Activated T-cell treated with anti-CD3 and anti-CD28 coated beads for 4 hours (primary cell): ENCODE measurements at regions not wholly inside any gene's neighbourhood (a gene's known extent, or its start where the extent isn't known, plus 50 kb on each side); places are given as distances from the start of the nearest gene placed in this dataset.
"Not testable (repeated sequence)": the region's sequence is repeated elsewhere in the genome, so short reads cannot be mapped to it uniquely, and the experiment has no call there.

Experiments
- DNase-seq: peaks from one replicate; pipeline ENCODE4 v3.0.0-alpha.2; 2020

DNA sequence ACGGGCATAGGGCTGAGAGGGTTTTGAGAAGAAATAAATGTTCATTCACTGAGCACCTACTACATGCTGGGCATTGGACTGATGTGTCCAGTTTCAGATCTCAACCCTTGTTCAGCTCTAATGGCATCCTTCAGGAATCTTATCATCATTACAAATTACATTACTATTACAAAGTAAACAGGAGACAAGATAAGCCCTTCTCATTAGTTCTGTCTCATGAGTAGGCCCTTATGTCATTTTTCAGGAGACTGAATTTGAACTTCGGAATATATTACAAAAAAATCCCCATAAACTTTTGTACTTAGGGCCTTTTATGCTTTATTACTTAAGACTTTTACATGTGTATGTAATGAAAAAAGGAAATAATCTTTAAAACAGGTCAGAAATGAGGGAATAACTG, 289.7 kb downstream of the BAMBI start:
- DNase-seq, result no peak

DNA sequence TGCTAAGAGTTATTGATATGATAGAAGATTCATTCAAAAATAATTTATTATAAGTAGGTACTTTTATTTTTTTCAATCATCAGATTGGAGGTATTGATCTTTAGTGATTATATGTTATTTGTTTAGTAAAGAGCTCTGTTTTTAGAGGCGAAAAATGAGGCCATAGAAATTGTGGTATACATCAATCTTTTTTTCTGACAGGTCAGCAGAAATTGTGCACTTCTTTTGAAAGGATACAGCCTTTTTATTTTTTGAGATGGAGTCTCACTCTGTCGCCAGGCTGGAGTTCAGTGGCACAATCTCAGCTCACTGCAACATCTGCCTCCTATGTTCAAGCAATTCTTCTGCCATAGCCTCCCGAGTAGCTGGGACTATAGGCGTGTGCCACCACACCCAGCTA, 292.1 kb downstream of the BAMBI start:
- DNase-seq, result no peak

DNA sequence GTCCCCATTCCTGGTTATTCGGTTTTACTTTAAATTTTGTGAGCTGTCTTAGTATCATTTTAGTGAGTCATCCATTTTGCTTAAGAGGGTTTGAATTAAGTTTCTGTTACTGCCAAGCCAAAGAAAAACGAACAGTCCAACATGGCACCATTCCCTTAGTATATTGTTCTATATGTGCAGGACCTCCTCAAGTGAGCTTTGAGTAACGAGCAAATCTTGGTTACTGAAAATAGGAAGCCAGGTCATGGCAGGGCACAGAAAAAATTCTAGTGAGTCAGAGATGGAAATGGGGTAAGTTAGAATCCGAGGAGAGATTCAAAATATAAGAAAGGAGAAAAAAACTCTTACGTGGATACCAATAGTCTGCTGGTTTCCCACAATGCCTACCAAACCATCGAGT, 292.9 kb downstream of the BAMBI start:
- no peak for DNase-seq

DNA sequence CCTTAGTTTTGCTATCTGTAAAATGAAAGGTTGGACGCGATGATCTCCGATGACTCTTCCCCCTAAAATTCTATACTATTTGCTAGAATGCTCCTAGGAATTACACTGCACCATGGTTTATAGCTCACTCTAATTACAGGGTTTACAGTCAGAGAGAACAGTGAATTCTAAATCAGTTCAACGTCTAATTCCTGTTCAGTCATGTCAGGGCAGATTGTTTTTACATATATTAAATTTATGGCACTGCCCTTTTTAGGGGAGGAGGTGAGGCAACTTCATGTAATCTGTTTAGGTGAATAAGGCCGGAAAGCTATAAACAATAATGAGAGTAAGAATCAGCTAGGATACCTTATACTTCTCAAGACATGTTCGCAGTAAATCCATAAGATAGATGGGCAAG, 293.9 kb downstream of the BAMBI start:
- DNase-seq, result no peak

DNA sequence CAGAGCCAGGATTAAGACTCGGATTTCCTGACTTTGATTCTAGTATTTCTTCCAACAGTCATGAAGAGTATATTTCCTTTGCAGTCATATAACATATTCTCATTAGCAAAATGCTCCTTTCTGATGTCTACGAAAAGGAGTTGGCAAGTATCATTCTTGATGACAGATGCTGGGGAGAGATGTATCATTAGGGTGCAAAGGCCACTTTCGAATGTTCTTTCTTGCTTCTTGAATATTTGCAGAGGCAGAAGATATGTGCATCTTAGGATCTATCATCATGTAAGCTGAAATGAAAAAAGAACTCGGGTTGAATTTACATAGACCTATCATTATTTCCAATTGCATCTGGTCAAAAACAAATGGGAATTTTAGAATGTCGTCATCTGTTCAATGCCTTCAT, 294.4 kb downstream of the BAMBI start:
- DNase-seq, result no peak

DNA sequence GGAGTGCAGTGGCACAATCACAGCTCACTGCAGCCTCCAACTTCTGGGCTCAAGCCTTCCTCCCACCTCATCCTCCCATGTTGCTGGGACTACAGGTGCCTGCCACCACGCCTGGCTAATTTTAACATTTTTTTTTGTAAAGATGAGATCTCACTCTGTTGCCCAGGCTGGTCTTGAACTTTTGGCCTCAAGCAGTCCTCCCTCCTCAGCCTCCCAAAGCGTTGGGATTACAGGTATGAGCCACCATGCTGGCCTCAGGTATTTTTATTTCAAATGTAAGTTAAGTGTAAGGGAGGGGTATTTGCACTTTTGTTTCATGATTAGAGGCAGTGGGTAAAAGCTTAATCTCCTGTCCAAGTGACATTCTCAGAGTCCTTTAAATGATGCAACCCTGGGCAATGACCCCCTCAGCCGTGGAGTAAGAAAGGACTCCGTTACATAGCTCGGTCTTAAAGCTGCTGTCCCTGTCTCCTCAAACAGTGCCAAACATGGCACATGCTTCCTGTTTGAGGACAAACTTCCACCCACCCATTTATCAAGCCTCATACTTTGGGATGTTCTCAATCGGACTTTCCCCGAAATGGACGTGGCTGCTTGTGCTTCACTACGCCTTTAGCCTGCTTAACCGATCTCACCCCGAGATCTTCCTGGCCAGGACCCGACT, 296.1 kb downstream of the BAMBI start:
- no peak for DNase-seq

DNA sequence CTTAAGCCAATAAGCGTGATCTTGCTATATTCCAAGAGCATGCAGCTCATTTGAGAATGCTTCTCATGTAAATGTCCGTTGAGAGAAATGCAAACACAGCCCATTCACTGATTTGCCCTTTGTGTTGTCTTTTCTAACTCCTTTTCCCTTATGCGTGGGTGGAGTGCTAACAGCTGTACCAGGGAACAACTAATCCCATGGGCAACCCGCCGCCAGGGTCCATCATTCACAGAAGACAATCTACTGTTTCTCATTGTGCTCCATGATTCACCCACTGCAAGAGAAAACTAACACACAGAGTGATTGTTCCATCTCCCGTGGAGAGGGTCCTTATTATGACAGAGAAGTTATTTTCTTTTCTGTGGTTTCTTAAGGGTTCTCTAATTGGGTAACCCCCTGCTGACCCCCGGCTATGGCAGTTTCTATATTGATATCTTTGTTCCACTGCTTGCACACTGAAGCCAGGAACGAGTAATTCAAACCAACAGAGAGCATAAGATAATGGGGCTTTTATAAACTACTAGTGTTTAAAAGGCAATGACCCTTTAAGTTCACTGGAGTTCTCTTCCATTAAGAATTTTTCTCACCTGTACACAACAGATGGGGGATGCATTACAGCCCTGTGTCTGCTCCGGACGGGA, 298.7 kb downstream of the BAMBI start:
- no peak for DNase-seq

DNA sequence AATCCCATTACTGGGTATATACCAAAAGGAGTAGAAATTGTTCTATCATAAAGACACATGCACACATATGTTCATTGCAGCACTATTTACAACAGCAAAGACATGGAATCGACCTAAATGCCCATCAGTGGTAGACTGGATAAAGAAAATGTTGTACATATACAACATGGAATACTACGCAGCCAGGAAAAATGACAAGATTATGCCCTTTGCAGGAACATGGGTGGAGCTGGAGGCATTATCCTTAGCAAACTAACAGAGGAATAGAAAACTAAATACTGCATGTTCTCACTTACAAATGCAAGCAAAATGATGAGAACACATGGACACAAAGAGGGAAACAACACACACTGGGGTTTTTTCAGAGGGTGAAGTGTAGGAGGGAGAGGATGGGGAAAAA, 300.2 kb downstream of the BAMBI start:
- no peak for DNase-seq

DNA sequence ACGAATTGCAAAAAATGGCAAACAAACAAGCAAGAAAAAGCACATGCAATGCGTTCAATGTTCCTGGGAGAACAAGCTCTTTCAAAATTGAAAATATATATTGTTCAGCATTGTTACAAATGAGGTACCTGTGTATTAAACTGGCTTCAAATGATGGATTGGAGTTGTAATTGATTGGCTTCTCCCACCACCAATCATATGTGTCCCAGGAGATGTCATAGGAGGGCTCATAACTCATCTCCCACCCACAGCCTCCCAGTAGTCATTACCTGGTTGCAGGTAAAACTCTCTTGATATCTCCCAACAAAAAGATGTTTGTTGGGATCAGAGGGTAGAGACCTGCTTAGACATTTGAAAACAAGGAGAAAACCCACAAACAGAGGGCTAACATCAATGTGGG, 302.9 kb downstream of the BAMBI start:
- no peak for DNase-seq

DNA sequence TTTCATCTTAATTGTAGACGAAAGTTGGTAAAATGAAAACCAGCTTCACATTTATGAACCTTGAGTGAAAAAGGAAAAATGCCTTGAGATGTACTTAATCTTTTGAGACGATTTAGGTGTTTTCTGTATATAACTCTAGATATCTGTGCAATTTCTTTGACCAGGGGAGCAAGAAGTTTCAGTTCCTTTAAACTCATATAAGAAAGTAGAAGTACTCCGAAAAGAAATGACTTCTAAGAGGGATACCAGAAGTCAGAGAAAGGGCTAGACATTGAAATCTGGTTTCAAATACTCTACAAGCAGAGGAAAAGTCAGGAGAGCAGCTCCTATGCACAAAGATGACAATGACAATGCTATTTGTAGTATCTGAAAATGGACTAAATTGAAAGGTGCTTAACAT, 303.7 kb downstream of the BAMBI start:
- no peak for DNase-seq

DNA sequence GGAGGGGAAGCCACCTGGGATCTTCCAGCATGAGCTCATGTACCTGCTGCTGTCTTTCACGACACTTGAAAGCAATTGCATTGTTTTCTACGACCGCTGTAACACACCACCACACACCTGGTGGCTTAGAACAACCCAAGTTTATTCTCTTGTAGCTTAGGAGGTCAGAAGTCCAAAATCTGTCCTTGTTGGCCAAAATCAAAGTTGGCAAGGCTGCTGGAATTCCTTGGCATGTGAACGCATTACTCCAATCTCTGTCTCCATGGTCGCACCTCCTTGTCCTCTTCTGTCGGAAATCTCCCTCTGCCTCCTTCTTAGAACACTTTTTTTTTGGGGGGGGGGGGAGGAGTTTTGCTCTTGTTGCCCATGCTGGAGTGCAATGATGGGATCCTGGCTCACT, 305.7 kb downstream of the BAMBI start:
- no peak for DNase-seq

DNA sequence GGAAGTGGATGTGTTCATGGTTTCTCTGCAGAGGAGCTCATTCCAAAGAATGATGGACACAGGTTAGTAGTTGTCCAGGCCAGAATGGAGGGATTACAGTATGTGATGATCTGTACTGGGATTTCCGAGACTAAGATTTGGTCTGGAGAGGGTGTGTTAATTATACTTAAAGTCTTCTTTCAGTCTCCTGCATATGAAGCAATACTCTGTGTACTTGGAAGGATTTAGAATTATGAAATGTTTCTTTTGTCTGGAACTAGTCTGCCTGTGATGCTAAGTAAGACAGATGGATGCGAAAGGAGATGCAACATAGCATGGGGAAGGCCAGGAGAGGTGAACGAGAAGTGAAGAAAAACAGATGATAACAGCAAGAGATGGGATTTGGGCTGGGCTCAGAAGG, 305.1 kb upstream of the LYZL1 start:
- DNase-seq, result no peak

DNA sequence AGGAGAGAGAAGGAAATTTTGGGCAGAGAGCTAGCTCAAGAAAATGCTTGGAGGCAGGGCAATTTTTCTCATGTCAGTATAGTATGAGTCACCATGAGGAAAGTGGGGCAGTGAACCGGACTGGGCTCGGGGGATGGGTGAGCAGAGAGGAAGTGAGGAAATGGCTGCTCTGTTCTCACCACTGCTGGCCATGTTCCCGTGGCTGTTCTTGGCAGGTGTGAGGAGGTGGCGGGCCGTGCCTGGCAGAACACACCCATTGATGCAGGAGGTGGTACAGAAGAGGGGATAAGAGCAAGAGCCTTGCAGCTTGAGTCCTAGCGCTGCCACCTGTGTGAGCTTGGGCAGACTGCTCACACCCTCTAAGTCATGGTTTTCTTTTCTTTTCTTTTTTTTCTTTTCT, 304.4 kb upstream of the LYZL1 start:
- DNase-seq, result no peak

DNA sequence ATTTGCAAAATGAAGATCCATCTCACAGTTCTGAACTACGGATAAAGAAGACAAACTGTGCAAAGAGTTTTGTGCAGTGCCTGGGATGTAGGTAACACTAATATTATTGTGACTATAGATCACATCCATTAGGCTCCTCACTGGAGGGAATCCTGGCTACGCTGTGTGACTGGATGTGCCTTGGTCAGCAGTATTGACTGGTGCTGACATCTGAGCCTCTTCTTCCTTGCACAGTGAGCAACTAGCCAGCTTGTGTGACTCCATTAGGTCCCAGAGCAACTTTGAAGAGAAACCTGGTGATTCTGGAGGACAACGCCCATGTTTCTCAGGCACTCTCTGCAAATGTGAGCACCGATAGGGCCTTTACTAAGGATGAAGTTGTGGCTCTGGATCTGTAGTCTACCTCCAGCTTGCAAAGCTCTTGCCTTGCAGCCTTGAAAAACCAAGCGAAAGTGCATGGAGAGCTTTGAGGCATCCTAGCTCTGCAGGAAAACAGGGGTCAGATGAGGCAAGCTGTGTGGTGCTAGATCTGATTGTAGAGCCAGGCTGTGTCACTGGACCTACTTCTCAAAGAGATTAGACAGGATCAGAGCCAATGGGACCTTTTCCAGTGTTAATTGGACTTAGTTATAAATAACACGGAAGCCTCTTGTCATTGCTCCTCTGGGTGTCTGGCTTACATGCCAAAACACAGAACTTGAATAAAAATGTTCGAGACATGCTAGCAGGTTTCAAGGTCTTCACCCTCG, 303.6 kb upstream of the LYZL1 start:
- DNase-seq, result no peak

DNA sequence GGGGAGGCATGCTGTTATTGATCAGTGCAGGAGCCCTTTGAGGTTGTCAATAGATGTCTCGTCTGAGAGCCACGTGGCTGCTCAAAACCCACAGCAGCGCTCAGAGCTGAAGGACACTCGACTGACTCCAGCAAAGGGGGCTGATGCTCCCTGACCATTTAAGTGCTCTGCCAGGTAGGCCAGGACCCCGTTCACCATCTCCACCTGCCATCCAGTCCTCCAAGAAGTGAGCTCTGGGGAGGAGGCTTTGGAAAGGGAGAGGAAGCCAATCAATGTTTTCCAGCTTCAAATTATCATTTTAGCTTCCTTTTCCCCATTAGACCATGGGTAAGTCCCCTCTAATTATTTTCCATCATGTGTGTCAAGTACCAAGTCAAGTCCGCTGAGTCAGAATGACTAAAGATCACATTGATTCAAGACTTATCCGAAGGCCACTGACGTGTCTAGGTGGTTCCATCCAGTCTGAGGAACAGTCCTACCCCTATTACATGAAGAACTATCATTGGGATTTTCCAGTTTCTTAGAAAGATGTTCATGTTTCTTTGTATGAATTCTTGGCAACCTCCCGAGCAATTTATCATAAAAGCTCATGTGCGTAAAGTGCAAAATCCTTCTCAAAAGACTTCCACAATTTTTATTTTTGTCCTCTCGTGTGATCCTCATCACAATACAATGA, 302.6 kb upstream of the LYZL1 start:
- no peak for DNase-seq

DNA sequence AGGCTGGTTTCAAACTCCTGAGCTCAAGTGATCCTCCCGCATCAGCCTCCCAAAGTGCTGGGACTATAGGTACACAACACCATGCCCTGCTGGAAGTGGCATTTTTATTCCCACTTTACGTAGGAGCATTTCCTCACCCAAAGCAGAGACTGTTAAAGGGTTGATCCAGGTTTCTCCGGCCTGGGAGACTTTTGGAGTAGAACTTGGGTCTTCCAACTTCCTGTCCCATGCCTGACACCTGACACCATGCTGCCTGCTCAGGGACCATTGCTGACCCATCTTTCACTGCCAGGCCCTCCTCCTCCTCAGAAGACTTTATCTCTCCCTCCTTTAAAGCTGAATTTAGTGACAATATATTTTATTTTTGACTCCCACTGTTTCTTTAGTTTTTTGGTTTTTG, 302.0 kb upstream of the LYZL1 start:
- DNase-seq, result no peak

DNA sequence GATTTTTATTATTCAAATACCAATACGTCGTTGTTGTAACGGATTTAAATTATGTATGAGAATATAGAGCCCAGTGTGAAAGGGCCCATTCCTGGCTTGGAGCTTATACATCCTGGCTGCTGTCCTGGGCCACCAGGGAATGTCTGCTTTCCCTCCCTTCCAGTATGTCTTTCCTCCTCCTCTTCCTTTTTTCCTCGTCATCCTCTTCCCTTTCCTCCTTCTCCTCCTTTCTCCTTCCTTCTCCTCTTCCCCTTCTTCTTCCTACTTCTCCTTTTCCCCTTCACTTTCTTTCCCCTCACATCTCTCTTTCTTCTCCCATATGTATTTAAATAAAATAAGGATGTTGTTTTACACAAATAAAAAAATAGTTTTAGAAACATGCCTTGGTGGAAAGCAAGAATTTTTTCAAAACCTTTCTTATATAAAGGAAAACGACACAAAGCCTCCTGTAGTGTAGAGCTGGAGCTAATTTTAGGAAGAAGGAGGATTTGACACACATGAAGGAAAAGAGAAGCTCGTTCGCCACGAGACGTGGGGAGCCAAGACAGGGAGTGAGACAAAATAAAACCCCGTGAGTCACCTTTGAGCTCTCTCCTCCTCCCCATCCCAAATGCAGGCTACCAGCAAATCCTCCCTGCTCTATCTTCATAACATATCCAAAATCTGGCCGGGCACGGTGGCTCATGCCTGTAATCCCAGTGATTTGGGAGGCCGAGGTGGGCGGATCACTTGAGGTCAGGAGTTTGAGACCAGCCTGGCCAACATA, 301.1 kb upstream of the LYZL1 start:
- DNase-seq, result no peak

DNA sequence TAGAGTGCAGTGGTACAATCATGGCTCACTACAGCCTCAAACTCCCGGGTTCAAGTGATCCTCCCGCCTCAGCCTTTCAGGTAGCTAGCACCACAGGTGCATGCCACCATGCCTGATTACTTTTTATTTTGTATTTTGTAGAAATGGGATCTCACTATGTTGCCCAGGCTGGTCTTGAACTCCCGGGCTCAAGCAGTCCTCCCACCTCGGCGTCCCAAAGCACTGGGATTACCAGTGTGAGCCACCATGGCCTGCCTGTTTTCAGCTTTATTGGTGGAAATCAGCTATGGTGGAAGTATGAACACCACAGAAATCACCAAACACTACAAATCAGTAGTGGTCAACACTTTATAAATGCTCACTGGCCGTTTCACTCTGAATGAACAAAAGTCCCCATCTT, 299.9 kb upstream of the LYZL1 start:
- DNase-seq, result no peak

DNA sequence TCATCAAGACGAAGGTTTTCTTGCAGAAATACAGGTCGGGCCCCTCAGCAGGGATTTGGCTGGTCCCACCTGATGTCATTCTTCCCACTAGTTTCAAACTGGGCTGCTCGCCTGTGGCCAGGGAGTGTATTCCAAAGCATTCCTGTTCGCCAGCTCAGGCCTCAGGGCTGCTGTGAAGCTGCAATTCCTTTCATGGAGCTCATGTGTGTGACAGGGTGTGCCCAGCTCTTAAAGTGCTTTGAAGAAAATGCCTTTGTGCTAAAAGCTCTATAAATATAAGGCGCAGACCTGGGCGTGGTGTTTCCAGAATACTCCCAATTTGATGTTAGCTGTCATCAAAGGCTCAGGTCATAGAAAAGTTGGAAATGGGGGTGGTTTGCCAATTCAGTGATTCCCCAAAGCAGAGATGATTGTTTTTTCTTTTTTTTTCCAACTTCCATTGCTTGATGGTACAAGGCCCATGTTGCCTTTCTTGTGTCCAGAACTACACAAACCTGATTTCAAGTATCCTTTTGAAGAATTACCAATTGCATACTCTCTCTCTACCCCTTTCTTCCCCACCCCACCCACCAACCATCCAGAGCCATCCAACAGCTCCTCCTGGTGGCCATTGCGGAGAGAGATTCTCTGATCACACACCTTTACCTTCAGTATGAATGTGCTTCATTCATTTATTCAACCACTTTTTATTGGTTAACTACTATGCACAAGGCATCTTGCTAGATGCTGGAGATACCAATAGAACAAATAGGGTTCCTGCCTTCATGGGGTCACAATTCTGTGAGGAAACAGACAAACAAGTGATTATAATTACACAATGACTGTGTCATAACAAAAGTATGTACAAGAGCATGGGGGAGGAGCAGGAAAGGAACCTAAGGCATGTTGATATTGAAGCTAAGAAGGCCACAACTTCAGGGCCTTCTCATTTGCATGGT, 297.3 kb upstream of the LYZL1 start:
- DNase-seq, result peak; percentile 18

DNA sequence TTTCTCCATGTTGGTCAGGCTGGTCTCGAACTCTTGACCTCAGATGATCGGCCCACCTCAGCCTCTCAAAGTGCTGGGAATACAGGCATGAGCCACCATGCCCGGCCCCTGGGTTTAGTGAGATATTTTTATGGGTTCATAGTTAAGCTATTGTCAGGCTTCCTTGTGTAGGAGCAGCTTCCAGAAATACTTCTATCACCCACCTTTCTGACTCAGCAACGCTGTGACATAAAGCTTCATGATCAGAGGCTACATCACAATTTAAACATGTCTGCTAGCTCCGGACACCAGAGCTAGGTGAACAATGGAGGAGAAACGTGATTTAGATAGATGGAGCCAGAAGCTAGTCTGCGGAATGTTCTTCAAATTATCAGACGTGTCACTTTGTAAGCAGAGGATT, 295.8 kb upstream of the LYZL1 start:
- DNase-seq, result no peak

DNA sequence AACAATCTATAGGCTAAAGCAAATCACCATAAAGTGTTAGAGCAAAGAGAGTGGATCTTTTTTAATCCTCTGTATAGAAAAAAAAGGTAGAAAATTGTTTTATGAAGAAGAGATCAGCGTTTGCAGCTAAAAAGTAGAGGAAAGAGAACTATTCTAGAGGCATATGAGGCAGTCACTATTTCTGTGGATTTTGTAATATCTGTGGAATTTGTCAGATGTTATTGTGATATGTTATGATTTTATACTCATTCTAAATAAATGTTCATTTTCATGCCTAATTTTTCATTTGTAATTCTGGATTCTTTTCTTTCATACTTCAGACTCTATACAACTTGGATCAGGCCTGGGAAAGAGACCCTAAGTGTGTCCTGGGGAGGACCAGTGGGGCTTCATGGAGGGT, 295.0 kb upstream of the LYZL1 start:
- no peak for DNase-seq

DNA sequence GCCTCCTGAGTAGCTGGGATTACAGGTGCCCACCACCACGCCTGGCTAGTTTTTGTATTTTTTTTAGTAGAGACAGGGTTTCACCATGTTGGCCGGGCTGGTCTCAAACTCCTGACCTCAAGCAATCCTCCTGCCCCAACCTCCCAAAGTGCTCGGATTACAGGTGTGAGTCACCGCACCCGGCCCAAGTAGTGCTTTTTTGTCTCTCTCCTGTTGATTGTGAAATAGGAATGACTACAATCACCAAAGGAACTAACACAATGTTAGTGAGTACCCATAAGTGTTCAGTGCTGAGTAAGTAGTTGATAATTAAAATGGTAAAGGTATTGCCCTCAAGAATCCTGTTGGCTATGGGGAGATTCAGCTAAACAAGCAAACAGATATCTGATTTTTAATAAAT, 294.1 kb upstream of the LYZL1 start:
- DNase-seq, result not testable (repeated sequence)
